ENCODE measurements at regions not wholly inside any gene's neighbourhood (a gene's known extent, or its start where the extent isn't known, plus 50 kb on each side); places are given as distances from the start of the nearest gene placed in this dataset.
"Not testable (repeated sequence)": the region's sequence is repeated elsewhere in the genome, so short reads cannot be mapped to it uniquely, and the experiment has no call there.

DNA sequence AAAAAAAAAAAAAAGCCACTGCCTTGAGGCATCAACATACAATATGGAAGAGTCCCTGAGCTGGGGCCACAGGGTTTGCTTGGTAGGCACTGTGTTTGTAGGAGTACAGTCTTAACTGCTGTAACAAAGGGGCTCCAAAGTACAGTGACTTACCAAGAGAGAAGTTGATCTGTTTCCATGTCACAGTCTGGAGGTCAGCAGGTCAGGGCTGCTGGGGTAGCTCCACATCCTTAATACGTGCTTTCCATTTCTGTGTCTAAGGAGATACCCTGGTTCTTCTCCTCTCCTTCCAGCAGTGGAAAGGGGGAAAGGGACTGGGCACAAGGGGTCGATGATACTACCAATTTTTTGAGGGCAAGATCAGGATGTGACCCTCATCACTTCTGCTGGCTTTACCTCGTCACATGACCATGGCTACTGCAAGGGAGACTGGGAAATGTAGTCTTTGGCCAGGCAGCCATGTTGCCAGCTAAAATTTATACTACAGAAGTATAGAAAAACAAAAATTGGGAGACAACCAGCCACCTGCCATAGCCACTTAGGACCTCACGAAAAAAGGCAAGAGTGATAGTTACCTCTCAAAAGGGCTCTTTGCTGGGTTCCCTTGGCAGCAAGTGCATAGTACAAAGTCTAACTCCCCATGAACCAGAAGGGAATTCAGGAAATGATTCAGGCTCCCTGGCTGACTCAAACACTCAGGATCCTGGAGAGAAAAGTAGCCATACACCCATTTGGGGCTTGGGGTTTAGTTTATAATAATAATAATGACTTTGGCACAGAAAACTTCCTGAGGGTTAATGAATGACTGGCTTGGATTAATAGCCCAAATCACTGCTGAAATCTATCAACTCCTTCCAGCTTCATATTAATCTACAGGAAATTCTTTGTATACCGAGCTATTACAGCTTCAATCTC is 52.7 kb upstream of the ATP5PO start:
- Histone ChIP-seq H3K4me1 (ENCODE audit: control insufficient read depth, extremely low read depth, insufficient read depth, low read length) (peaks cover 17% of the 10 kb centered on the region), H3K36me3 (ENCODE audit: control insufficient read depth, insufficient read depth, low read length) (no peaks in the 10 kb centered on the region), H4K20me1 (ENCODE audit: control insufficient read depth, extremely low read depth, insufficient read depth, low read length) (no peaks in the 10 kb centered on the region), H3K27ac (ENCODE audit: insufficient read depth, low read length) (peak overlapping the region; percentile 46), H3K4me2 (ENCODE audit: extremely low read depth, insufficient read depth, low read length) (peak overlapping the region; percentile 74), H3K27me3 (ENCODE audit: control insufficient read depth, insufficient read depth, low read length) (no peaks in the 10 kb centered on the region), H2AFZ (ENCODE audit: low read length) (peak overlapping the region; percentile 90), H3K9me3 (ENCODE audit: control insufficient read depth, insufficient read depth, low read depth, low read length) (no peaks in the 10 kb centered on the region), H3K79me2 (ENCODE audit: control insufficient read depth, insufficient read depth, low read length) (no peaks in the 10 kb centered on the region), H3K9ac (ENCODE audit: insufficient read depth, low read length) (no peak overlapping the region), H3K4me3 (replicated peaks in 1 of 4; ENCODE audit: control extremely low read depth in 1 of 4, insufficient read depth in 1 of 4, low read depth in 3 of 4, low read length in 4 of 4) (no peak overlapping the region)
- peak; percentile 62 to 94 for DNase-seq (ENCODE audit: low read depth in 2 of 2)
- no peak for TF ChIP-seq EZH2 (IDR thresholded peaks at IDR 0.05; ENCODE audit: low read length, missing control alignments)
- TF ChIP-seq, protein P1, sequence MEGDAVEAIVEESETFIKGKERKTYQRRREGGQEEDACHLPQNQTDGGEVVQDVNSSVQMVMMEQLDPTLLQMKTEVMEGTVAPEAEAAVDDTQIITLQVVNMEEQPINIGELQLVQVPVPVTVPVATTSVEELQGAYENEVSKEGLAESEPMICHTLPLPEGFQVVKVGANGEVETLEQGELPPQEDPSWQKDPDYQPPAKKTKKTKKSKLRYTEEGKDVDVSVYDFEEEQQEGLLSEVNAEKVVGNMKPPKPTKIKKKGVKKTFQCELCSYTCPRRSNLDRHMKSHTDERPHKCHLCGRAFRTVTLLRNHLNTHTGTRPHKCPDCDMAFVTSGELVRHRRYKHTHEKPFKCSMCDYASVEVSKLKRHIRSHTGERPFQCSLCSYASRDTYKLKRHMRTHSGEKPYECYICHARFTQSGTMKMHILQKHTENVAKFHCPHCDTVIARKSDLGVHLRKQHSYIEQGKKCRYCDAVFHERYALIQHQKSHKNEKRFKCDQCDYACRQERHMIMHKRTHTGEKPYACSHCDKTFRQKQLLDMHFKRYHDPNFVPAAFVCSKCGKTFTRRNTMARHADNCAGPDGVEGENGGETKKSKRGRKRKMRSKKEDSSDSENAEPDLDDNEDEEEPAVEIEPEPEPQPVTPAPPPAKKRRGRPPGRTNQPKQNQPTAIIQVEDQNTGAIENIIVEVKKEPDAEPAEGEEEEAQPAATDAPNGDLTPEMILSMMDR (conservative IDR thresholded peaks at IDR 0.05 in 1 of 2, IDR thresholded peaks at IDR 0.05 in 1 of 2; ENCODE audit: low read depth in 1 of 2, low read length in 2 of 2): no peak

DNA sequence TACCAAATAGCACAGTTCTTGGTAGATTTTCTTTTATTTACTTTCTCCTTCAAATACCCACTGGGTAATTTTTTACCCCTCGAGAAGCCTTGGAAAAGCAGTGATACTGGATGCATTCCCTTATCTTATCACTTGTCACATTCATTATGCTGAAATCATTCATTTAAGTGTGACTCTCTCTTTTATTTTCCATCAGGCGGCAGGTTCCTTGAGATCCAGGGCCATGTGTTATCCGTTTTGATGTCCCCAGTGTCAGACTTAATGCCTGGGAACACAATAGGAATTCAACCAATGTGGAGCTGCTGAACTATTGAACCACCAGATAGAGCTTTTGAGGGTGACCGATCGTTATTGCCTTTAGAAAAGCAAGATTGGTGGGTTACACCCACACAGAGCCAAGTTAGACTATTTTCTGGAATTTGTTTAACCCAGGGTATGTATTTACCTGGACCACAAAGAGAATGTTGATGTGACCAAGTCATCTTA is 51.5 kb upstream of the ATP5PO start:
- Histone ChIP-seq H4K20me1 (ENCODE audit: control insufficient read depth, extremely low read depth, insufficient read depth, low read length) (no peaks in the 10 kb centered on the region), H3K4me1 (ENCODE audit: control insufficient read depth, extremely low read depth, insufficient read depth, low read length) (peaks cover 17% of the 10 kb centered on the region), H3K9me3 (ENCODE audit: control insufficient read depth, insufficient read depth, low read depth, low read length) (no peaks in the 10 kb centered on the region), H3K36me3 (ENCODE audit: control insufficient read depth, insufficient read depth, low read length) (no peaks in the 10 kb centered on the region), H2AFZ (ENCODE audit: low read length) (no peak overlapping the region), H3K4me2 (ENCODE audit: extremely low read depth, insufficient read depth, low read length) (no peak overlapping the region), H3K4me3 (replicated peaks in 1 of 4; ENCODE audit: control extremely low read depth in 1 of 4, insufficient read depth in 1 of 4, low read depth in 3 of 4, low read length in 4 of 4) (no peak overlapping the region), H3K27ac (ENCODE audit: insufficient read depth, low read length) (no peak overlapping the region), H3K79me2 (ENCODE audit: control insufficient read depth, insufficient read depth, low read length) (no peaks in the 10 kb centered on the region), H3K9ac (ENCODE audit: insufficient read depth, low read length) (no peak overlapping the region), H3K27me3 (ENCODE audit: control insufficient read depth, insufficient read depth, low read length) (no peaks in the 10 kb centered on the region)
- DNase-seq (ENCODE audit: low read depth in 2 of 2): peak in 1 of 2 donors; percentile 94
- TF ChIP-seq, protein P1 (conservative IDR thresholded peaks at IDR 0.05 in 1 of 2, IDR thresholded peaks at IDR 0.05 in 1 of 2; ENCODE audit: low read depth in 1 of 2, low read length in 2 of 2): no peak
- no peak for TF ChIP-seq EZH2 (IDR thresholded peaks at IDR 0.05; ENCODE audit: low read length, missing control alignments)

DNA sequence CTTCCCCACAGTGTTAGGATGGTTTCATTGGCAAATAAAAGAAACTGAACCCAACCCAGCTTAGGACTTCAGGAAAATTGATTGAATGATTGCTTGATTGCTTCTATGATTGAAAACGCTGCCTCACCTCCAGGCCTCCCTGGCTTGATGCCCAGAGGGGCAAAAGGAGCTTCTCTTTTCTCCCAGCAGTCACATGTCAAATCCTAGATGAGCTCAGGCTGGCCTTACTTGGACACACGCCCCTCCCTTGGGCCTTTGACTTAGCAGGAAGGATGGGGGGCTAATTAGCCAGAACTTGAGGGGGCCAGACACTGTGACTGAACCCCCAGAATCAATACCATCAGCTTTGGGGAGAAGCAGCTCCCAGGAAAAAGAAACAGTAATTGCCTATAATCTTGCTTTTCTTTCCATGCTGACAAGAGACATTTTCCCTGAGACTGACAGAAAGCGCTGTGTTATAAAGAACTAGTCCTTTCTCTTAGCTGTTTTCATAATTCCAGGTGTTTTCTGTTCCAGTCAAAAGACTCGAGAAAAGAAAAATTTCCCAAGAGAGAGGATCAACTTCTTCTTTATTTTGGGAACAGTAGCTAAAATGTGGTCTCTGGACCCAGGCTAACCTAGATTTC is 50.8 kb upstream of the ATP5PO start:
- Histone ChIP-seq H3K9me3 (ENCODE audit: control insufficient read depth, insufficient read depth, low read depth, low read length) (no peaks in the 10 kb centered on the region), H3K79me2 (ENCODE audit: control insufficient read depth, insufficient read depth, low read length) (no peaks in the 10 kb centered on the region), H3K9ac (ENCODE audit: insufficient read depth, low read length) (no peak overlapping the region), H3K27me3 (ENCODE audit: control insufficient read depth, insufficient read depth, low read length) (no peaks in the 10 kb centered on the region), H3K4me3 (replicated peaks in 1 of 4; ENCODE audit: control extremely low read depth in 1 of 4, insufficient read depth in 1 of 4, low read depth in 3 of 4, low read length in 4 of 4) (no peak overlapping the region), H4K20me1 (ENCODE audit: control insufficient read depth, extremely low read depth, insufficient read depth, low read length) (no peaks in the 10 kb centered on the region), H3K27ac (ENCODE audit: insufficient read depth, low read length) (no peak overlapping the region), H3K4me2 (ENCODE audit: extremely low read depth, insufficient read depth, low read length) (no peak overlapping the region), H3K4me1 (ENCODE audit: control insufficient read depth, extremely low read depth, insufficient read depth, low read length) (peaks cover 13% of the 10 kb centered on the region), H3K36me3 (ENCODE audit: control insufficient read depth, insufficient read depth, low read length) (no peaks in the 10 kb centered on the region), H2AFZ (ENCODE audit: low read length) (no peak overlapping the region)
- no peak for TF ChIP-seq EZH2 (IDR thresholded peaks at IDR 0.05; ENCODE audit: low read length, missing control alignments)
- TF ChIP-seq, protein P1 (conservative IDR thresholded peaks at IDR 0.05 in 1 of 2, IDR thresholded peaks at IDR 0.05 in 1 of 2; ENCODE audit: low read depth in 1 of 2, low read length in 2 of 2): no peak
- no peak for DNase-seq (ENCODE audit: low read depth in 2 of 2)

DNA sequence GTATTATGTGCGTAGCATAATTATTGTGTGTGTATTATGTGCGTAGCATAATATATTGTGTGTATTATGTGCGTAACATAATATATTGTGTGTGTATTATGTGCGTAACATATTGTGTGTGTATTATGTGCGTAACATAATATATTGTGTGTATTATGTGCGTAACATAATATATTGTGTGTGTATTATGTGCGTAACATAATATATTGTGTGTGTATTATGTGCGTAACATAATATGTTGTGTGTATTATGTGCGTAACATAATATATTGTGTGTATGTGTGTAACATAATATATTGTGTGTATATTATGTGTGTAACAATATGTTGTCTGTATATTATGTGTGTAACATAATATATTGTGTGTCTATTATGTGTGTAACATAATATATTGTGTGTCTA is 50.1 kb upstream of the ATP5PO start:
- H3K9ac ChIP-seq (ENCODE audit: insufficient read depth, low read length); H3K9me3 ChIP-seq (ENCODE audit: control insufficient read depth, insufficient read depth, low read depth, low read length); H3K4me3 ChIP-seq (replicated peaks in 1 of 4; ENCODE audit: control extremely low read depth in 1 of 4, insufficient read depth in 1 of 4, low read depth in 3 of 4, low read length in 4 of 4); H3K4me2 ChIP-seq (ENCODE audit: extremely low read depth, insufficient read depth, low read length); DNase-seq (ENCODE audit: low read depth in 2 of 2); H3K79me2 ChIP-seq (ENCODE audit: control insufficient read depth, insufficient read depth, low read length); H3K36me3 ChIP-seq (ENCODE audit: control insufficient read depth, insufficient read depth, low read length); H4K20me1 ChIP-seq (ENCODE audit: control insufficient read depth, extremely low read depth, insufficient read depth, low read length); H3K27me3 ChIP-seq (ENCODE audit: control insufficient read depth, insufficient read depth, low read length); H2AFZ ChIP-seq (ENCODE audit: low read length); H3K27ac ChIP-seq (ENCODE audit: insufficient read depth, low read length): not testable (repeated sequence)
- H3K4me1 ChIP-seq (ENCODE audit: control insufficient read depth, extremely low read depth, insufficient read depth, low read length): peaks cover 13% of the 10 kb centered on the region

Measured in fibroblast of lung (primary cell).